ENCODE measurements at regions not wholly inside any gene's neighbourhood (a gene's known extent, or its start where the extent isn't known, plus 50 kb on each side); places are given as distances from the start of the nearest gene placed in this dataset.

DNA sequence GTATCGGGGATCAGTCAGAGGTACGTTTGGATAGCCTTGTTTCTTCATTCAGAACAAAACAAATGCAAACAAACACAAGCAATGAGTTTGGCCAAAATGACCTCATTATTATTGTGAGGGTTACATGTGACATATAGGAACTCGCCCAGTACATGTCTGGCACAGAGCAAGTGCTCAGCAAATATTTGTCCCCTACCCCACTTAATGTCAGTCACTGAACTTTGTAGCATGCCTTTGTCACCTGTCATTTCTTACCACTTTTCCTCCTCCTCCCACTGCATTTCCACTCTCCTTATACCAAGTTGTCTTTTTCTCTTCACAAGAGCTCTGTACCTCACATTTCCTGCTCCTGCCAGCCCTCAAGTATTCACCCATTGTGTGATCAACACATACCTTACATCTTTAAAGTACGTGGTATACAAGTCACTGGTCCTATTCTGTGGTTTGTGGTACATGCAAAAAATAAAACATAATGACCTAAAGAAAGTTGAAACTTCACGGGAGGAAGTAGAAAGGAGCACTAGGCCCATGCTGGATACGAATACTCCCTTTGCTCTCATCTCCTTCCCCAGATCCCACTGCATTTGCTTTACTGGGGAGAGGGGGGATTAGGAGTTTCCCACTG, 236.0 kb downstream of the INHBA start (continued):
- no peak for TF ChIP-seq BACH1 (IDR thresholded peaks at IDR 0.05; ENCODE audit: low read length)
